GM18951 (cell line): ENCODE measurements at regions not wholly inside any gene's neighbourhood (a gene's known extent, or its start where the extent isn't known, plus 50 kb on each side); places are given as distances from the start of the nearest gene placed in this dataset.
"Not testable (repeated sequence)": the region's sequence is repeated elsewhere in the genome, so short reads cannot be mapped to it uniquely, and the experiment has no call there.

Experiments used
- POLR2A ChIP-seq: IDR thresholded peaks from 4 replicates; pipeline ENCODE4 v1.6.1; 2011; ENCODE audit warnings: mild to moderate bottlenecking; ENCODE audit not compliant: insufficient read length, insufficient read depth; ENCODE audit errors: extremely low read depth
- in situ Hi-C: fragments of 300-500 bp; cut with MboI; formaldehyde crosslinking; loops from one replicate; pipeline ENCODE4 v1.12.0; 2022; ENCODE audit warnings: low sequenced_read_pairs, mixed read lengths, inconsistent platforms; ENCODE audit not compliant: unreplicated experiment

GRCh38 chr6:85913001-85913400 is 270.3 kb upstream of the SYNCRIP start:
- TF ChIP-seq POLR2A: no peak
- in situ Hi-C loops: loop anchor here (25.0 kb wide), 1 partner anchor 274 kb away; no protein-coding TSS in a partner anchor

GRCh38 chr6:85912582-85912981 is 269.9 kb upstream of the SYNCRIP start:
- in situ Hi-C loops: loop anchor here (25.0 kb wide), 1 partner anchor 275 kb away; no protein-coding TSS in a partner anchor

GRCh38 chr6:85911067-85911466 is 268.4 kb upstream of the SYNCRIP start:
- no peak for TF ChIP-seq POLR2A
- in situ Hi-C loops: loop anchor here (25.0 kb wide), 1 partner anchor 276 kb away; no protein-coding TSS in a partner anchor

More at GRCh38 chr6:85912582-85912981, 269.9 kb upstream of the SYNCRIP start:
- no peak for TF ChIP-seq POLR2A

- in situ Hi-C loops: loop anchor here (25.0 kb wide), 1 partner anchor 279 kb away; no protein-coding TSS in a partner anchor
Observed at GRCh38 chr6:85908120-85908519, 265.4 kb upstream of the SYNCRIP start.

DNA sequence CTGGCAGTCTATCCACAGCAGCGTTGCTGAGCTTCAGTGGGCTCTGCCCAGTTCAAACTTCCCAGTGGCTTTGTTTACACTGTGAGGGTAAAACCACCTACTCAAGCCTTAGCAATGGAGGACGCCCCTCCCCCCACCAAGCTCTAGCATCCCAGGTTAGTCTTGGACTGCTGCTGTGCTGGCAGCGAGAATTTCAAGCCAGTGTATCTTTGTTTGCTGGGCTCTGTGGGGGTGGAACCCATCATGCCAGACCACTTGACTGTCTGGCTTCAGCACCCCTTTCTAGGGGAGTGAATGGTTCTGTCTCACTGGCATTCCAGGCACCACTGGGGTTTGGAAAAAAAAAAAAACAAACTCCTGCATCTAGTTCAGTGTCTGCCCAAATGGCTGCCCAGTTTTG is 249.7 kb upstream of the SYNCRIP start:
- in situ Hi-C loops: no loop called here
- no peak for TF ChIP-seq POLR2A

DNA sequence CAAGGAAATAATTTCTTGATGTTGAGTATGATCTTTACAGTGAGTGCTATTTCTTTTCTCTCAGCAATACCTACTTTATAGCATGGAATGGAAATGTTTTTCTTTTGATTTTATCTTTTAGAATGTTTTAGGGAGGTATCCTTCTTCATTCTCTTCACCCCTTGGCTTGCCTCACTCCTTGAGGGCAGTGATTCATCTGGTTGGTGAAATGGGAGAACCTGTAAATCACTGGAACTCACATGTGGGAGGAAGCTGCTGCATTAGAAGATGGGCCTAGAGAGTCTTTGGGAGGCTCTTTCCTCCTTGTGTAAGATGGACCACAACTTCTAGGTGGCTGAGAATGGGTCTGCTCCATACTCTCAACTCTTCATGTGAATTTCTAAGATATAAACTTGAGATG is 244.8 kb upstream of the SYNCRIP start:
- in situ Hi-C loops: no loop called here
- no peak for TF ChIP-seq POLR2A

DNA sequence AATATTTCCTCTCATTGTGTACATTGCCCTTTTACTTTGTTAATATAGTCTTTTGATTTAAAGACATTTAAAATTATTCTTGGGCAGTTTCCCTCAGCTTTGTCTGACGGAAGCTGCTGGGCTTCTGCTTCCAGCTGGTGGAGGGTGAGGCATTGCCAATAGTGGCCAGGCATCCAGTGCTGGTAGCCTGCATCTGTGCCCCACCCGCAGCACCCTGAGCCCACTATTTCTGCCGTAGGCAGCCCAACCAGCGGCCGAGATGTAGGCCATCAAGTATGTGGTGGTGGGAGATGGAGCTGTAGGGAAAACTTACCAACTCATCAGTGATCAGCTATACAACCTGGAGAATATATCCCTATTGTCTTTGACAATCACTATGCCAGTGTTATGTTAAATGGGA is 226.0 kb upstream of the SYNCRIP start:
- in situ Hi-C loops: no loop called here
- TF ChIP-seq POLR2A: no peak

DNA sequence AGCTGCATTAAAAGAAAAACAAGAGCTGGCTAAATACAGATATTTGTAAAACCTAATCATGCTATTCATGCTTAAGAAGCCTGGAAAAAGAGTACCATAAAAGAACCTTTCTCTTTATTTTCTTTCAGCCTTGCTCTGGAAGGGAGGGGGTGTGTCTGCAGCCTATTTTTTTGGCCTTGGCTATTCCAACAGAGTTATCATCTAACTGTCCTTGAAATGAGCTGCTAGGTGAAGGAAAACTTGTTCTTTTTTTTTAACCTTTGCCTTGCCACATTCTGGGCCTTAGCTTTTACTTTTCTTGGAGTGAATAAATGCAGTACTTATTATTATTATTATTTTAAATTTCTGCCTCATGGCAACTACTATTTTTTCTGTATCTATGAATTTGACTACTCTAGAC is 224.9 kb upstream of the SYNCRIP start:
- TF ChIP-seq POLR2A: no peak
- in situ Hi-C loops: no loop called here

GRCh38 chr6:85866758-85867401 is 224.2 kb upstream of the SYNCRIP start:
- no peak for TF ChIP-seq POLR2A

DNA sequence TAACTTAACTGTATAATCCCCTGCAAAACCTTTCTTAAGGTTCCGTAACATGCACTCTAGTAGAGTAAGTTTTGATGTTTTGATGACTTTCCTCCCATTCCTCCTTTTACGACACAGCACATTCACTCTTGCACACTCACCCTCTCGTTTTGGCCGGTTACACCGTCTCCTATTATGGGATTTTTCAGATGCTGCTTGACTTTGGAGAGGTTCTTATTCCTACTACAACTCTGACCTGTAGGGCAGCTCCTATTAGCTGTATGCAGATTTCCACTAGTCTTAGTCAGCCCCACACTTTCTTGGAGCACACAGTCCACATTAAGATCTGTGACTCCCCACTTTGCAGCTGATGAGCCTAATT is 223.7 kb upstream of the SYNCRIP start:
- in situ Hi-C loops: no loop called here

More at GRCh38 chr6:85866758-85867401, 224.2 kb upstream of the SYNCRIP start:
- in situ Hi-C loops: no loop called here

GRCh38 chr6:85865420-85866369 is 223.0 kb upstream of the SYNCRIP start:
- in situ Hi-C loops: no loop called here
- TF ChIP-seq POLR2A: no peak

More for the DNA sequence above, 223.7 kb upstream of the SYNCRIP start:
- no peak for TF ChIP-seq POLR2A

GRCh38 chr6:85864453-85865401 is 222.0 kb upstream of the SYNCRIP start:
- in situ Hi-C loops: no loop called here
- TF ChIP-seq POLR2A: no peak

DNA sequence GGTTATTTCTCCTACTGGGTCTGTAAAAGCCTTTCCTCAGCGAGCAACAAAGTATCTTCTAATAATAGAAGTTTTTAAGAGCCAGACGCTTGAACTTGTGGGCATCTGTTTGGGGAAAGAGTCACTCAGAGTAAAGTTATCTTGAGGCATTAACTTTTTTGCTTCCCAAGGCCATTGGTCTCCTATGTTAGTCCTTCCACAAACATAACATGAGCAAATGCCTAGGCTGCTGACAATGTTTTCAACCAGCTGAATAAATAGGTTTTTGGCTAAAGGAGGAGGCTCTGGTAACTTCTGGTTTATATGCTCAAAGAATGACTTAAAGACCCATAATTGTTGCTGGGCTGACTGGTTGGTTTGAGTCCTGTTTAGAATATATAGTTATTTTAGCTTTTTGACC is 213.5 kb upstream of the SYNCRIP start:
- in situ Hi-C loops: no loop called here
- TF ChIP-seq POLR2A: no peak

DNA sequence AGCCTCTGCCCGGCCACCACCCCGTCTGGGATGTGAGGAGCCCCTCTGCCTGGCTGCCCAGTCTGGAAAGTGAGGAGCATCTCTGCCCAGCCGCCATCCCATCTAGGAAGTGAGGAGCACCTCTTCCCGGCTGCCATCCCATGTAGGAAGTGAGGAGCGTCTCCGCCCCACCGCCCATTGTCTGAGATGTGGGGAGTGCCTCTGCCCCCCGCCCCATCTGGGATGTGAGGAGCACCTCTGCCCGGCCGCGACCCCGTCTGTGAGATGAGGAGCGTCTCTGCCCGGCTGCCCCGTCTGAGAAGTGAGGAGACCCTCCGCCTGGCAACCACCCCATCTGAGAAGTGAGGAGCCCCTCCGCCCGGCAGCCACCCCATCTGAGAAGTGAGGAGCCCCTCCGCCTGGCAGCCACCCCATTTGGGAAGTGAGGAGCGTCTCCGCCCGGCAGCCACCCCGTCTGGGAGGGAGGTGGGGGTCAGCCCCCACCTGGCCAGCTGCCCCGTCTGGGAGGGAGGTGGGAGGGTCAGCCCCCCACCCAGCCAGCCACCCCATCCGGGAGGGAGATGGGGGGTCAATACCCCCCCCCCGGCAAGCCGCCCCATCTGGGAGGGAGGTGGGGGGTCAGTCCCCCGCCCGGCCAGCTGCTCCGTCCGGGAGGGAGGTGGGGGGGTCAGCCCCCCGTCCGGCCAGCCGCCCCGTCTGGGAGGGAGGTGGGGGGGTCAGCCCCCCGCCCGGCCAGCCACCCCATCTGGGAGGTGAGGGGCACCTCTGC is 195.8 kb upstream of the SYNCRIP start:
- in situ Hi-C loops: not testable (repeated sequence)
